DOHH2 (cell line): ENCODE measurements at regions not wholly inside any gene's neighbourhood (a gene's known extent, or its start where the extent isn't known, plus 50 kb on each side); places are given as distances from the start of the nearest gene placed in this dataset.

Experiments used
- CTCF ChIP-seq: fragments of 200-600 bp; sonication (generic); IDR thresholded peaks from one replicate; pipeline ENCODE4 v1.5.1; 2014; ENCODE audit warnings: antibody characterized with exemption, mild to moderate bottlenecking, low read depth, low read length; ENCODE audit not compliant: poor library complexity, severe bottlenecking
- EZH2phosphoT487 ChIP-seq: fragments of 200-600 bp; sonication (generic); IDR thresholded peaks from 2 replicates; pipeline ENCODE4 v1.6.1; 2017; ENCODE audit warnings: borderline replicate concordance, mild to moderate bottlenecking, antibody characterized with exemption, low read length, moderate library complexity, mixed read lengths

DNA sequence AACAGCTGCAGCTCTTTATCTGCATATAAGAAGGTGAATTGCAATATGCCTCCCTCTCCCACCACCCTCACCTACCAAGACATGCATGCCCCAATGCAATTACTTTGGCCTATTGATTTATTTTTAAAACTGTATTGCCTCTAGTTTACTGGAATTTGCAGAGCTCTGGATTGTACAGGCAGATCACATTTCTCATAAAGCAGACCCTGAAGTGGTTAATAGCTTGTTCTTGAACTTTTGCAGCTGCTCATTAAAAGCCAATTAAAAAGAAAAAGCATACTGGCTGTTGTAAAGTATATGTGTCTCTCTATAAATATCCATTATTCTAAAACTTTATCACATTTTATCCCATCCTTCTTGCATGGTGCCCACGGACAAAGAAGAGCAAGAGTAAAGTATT lies 221.5 kb upstream of the TOPAZ1 start:
- no peak for TF ChIP-seq CTCF
- TF ChIP-seq EZH2phosphoT487 = no peak
